ENCODE measurements at regions not wholly inside any gene's neighbourhood (a gene's known extent, or its start where the extent isn't known, plus 50 kb on each side); places are given as distances from the start of the nearest gene placed in this dataset.

DNA sequence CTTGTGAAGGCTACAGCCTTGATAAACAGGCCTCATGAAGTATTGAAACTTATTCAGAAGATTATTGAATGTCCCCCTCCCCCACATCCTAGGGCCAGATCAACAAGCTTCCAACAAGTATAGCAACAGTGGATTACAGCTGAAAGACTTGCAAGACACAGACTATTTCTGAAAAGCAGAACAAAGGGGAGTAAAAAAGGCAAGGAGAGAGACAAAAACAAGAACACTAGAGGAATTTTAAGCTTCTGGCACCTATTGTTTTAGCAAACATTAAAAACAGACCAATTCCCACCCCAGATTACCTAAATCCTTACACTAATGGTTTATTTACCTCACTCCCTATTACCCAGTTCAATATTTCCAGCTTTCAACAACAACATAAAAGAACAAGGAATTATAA, 446.3 kb upstream of the FSTL5 start:
- TF ChIP-seq, protein P1, sequence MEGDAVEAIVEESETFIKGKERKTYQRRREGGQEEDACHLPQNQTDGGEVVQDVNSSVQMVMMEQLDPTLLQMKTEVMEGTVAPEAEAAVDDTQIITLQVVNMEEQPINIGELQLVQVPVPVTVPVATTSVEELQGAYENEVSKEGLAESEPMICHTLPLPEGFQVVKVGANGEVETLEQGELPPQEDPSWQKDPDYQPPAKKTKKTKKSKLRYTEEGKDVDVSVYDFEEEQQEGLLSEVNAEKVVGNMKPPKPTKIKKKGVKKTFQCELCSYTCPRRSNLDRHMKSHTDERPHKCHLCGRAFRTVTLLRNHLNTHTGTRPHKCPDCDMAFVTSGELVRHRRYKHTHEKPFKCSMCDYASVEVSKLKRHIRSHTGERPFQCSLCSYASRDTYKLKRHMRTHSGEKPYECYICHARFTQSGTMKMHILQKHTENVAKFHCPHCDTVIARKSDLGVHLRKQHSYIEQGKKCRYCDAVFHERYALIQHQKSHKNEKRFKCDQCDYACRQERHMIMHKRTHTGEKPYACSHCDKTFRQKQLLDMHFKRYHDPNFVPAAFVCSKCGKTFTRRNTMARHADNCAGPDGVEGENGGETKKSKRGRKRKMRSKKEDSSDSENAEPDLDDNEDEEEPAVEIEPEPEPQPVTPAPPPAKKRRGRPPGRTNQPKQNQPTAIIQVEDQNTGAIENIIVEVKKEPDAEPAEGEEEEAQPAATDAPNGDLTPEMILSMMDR (IDR thresholded peaks at IDR 0.05) = no peak
- TF ChIP-seq ZFX (IDR thresholded peaks at IDR 0.05; ENCODE audit: borderline replicate concordance) = no peak
- no peak overlapping the region for H3K27ac ChIP-seq

DNA sequence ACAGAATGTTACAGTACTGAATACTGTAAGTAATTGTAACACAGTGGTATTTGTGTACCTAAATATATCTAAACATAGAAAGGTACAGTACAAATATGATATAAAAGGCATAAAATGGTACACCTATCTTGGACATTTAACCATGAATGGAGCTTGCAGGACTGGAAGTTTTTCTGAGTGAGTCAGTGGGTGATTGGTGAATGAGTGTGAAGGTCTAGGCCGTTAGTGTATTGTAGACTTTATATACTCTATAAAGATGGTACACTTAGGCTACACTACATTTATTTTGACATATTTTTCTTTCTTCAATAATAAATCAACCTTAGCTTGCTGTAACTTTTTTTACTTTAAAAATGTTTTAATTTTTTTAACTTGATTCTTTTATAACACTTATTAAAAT, 422.5 kb upstream of the FSTL5 start:
- no peak overlapping the region for H3K27ac ChIP-seq
- no peak for TF ChIP-seq ZFX (IDR thresholded peaks at IDR 0.05; ENCODE audit: borderline replicate concordance)
- TF ChIP-seq, protein P1 (IDR thresholded peaks at IDR 0.05) = no peak

DNA sequence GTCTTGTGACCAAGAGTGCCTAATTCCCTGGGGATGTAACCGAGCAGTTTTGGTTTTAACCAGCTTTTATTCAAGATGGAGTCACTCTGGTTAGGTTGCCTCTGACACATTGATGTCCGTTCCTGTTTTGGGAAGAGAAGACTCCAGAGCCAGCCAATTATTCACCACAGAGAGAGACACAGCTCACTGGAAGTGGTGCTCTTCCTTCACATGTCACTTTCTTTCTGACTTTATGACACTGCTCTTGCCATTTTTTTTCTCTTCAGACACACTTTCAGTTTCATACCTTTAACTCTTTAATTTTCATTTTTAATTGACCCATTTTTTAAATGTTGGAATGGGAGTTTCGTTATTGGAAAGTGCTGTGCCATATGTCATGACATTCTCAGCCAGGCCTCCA, 418.4 kb upstream of the FSTL5 start:
- TF ChIP-seq, protein P1 (IDR thresholded peaks at IDR 0.05) = no peak
- TF ChIP-seq ZFX (IDR thresholded peaks at IDR 0.05; ENCODE audit: borderline replicate concordance) = no peak
- no peak overlapping the region for H3K27ac ChIP-seq

GRCh38 chr4:162565730-162566129, 401.9 kb upstream of the FSTL5 start:
- no peak for TF ChIP-seq ZFX (IDR thresholded peaks at IDR 0.05; ENCODE audit: borderline replicate concordance)
- TF ChIP-seq, protein P1 (IDR thresholded peaks at IDR 0.05) = no peak

GRCh38 chr4:162560073-162560472, 396.3 kb upstream of the FSTL5 start:
- no peak for TF ChIP-seq ZFX (IDR thresholded peaks at IDR 0.05; ENCODE audit: borderline replicate concordance)
- TF ChIP-seq, protein P1 (IDR thresholded peaks at IDR 0.05) = no peak
- H3K27ac ChIP-seq = no peak overlapping the region

More at GRCh38 chr4:162565730-162566129, 401.9 kb upstream of the FSTL5 start:
- no peak overlapping the region for H3K27ac ChIP-seq

DNA sequence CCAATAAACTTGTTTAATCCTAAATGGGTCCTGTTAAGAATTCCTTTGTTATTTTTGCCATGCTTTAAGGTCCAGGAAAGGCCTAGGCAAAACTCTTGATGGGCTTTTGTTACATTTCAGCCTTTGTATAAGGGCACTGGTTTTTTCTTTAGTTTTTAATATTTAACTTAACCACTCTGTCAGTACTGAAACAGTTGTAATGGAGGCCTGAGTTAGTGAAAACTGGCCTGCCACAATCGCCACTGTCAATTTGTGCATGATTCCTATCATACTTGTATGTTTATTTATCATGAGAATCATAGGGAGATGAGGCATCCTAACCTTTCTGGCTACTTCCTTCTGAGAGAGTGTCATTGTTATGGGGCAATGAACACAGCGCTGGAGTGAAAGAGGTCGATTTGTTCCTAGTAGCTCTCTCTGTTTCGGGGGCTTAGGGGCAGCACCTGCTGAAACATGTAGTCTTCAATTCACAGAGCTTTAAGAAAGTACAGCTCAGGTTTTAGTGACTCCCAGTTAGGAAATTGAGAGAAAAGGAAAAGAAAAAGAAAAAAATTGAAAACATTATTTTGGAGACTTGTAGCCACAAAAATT, 393.8 kb upstream of the FSTL5 start:
- no peak overlapping the region for H3K27ac ChIP-seq
- TF ChIP-seq, protein P1 (IDR thresholded peaks at IDR 0.05) = no peak
- no peak for TF ChIP-seq ZFX (IDR thresholded peaks at IDR 0.05; ENCODE audit: borderline replicate concordance)

DNA sequence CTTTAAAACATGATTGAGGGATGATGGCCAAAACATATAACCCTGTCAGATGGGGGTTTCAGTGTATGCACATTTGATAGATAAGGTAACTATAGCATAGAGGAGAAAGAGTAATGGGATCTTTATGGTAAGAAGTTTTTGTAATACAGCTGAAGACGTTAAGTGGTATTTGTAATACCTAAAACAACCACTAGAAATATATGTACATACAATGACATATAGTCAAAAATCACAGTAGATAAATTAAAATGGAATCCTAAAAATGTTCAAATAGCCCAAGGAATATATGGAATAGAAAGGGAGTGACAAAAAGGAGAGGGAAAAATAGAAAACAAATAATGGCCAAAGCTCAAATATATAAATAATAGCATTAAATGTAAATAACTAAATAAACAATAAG, 371.3 kb upstream of the FSTL5 start:
- H3K27ac ChIP-seq = no peak overlapping the region
- TF ChIP-seq, protein P1 (IDR thresholded peaks at IDR 0.05) = no peak; the same call in 1 of the 2 replicates
- TF ChIP-seq ZFX (IDR thresholded peaks at IDR 0.05; ENCODE audit: borderline replicate concordance) = no peak

Measured in 22Rv1 (cell line).